ENCODE measurements at regions not wholly inside any gene's neighbourhood (a gene's known extent, or its start where the extent isn't known, plus 50 kb on each side); places are given as distances from the start of the nearest gene placed in this dataset.

DNA sequence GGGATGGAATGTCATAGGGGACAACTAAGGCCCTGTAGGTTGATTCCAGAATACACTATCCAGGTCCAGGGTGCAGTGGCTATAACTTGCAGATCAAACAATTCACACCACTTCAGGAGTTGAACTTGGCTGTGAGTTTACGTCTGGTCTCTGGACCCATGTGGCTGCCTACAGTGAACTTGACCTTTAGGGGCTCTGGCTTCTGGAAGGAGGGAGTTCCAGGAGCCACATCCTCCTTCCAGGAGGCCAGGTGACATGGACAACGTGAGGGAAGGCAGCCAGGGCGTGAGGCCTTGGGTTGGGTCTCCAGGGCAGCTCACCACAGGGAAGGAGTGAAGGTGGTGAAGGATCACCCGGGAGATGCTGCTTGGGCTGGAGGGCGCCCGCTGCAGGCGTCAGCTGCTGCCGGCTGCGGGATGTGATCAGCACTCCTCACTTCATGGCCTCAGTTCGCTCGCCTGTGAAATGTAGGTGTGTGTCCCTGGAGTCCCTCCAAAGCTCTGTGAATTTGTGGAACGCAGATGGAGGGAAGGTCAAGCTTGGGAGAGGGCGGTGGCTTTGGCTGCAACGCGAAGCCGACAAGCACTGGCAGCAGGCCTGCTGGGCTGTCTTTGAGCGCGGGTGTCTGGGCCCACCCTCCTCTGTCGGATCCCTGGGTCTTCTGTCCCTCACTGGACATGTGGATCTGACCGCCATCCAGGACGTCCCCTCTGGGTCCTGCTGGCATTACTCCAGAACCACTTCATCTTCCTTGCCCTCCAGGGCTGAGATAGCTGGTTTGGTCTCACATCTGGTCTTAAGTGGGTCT, 146.5 kb downstream of the GLI2 start:
- DNase-seq (ENCODE audit: low spot score) = no peak

GRCh38 chr2:120883607-120884440, 148.2 kb downstream of the GLI2 start:
- no peak for DNase-seq (ENCODE audit: low spot score)

DNA sequence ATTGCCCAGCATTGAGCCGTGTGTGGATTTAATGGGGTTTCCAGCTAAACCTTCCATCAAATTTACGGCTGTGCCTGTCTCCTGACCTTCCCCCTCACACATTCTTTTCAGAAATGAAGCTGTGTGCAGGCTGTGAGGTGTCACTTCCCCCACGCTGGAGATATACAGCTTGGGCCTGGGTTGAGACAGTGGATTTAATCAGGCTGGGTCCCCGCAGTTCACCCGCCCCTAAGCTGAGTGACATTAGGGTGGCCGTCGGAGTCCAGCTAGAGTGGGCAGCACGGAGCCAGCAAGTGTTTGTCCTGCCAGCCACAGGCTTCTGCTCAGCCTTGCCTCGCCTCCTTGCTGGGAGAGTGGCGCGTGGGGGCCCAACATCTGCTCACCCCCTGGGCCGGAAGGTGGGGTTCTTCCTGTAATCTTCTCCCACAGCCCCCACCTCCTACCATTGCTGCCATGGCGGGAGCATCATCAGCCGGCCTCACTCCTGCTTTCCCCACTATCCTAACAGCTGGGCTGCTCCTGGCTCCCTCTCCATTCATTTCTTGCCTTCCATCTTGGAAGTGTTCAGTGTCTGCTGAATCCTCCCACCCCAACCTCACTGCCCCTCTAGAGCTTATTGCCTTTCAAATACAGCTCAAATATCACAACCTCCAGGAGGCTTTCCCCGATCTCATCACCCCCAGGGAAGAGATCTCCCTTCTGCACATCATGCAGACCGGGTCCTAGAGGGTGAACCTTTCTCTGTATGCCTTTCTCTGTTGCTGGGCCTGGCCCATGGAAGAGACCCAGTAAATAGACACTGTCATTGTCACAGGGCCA, 149.0 kb downstream of the GLI2 start:
- DNase-seq (ENCODE audit: low spot score) = no peak

GRCh38 chr2:120885321-120885720, 149.7 kb downstream of the GLI2 start:
- DNase-seq (ENCODE audit: low spot score) = no peak

DNA sequence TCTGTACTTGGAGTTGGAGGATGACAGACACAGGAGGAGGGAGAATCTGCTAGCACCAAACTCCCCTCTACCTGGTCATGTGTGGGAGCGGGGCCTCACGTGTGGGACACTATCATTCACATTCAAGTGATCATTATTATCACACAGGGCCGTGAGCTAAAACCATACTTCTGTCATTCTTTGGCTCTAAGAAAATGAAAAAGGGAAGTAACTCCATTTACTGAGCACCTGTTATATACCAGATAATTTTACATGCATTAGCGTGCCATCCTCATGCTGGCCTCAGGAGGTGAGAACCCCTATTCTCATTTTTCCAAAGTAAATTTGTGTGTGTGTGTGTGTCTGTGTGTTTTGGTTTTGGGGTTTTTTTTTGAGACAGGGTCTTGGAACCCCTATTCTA, 150.1 kb downstream of the GLI2 start:
- DNase-seq (ENCODE audit: low spot score) = no peak

DNA sequence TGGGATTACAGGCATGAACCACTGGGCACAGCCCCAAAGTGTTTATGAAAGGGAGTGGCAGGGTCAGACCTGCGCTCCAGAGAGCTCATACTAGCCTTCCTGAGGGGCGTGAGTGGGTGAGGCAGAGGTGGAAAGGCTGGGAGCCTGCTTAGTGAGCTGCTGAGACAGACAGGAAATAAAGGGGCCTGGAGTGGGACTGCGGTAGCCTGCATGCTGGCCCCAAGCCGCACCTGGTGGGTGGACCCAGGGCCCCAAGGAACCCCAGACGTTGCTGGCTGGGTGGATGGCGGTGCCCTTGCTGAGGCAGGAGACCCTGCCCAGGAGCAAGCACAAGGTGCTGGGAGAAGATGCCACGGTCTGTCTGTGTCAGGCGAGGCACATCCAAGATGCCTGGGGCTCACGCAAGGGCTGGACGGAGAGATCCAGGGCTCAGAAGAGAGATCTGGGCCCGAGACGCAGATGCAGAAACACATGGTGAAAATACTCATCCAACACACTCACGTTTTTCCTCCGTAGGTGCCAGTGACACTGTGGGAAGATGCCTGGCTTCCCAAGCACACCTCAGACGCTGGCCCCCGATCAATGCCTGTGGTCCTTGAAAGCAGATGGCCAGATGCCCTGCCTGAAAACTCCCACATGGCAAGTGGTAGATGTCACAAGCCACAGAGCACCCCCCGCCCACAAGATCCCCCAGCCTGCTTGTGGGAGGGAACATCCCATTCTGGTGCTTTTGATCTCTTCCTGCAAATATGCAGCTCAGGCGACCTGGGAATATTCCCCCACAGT, 151.1 kb downstream of the GLI2 start:
- DNase-seq (ENCODE audit: low spot score) = no peak

DNA sequence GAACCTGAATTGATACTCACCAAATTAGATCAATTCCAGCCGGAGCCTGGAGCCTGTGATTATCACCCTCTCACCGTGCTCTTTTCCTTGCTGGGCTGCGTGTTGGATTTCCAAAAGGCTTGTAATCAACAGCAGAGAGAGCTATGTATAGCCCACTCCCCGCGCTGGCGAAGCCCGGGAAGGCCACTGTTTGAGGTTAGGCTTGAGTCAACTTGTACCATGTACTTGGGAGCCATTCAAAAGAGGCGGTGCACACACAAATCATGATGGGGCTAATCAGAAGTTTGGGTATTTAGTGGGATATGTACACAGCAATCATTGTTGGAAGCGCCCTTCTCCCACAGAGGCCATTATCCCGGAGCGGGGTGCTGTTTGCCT, 151.6 kb downstream of the GLI2 start:
- DNase-seq (ENCODE audit: low spot score) = no peak

DNA sequence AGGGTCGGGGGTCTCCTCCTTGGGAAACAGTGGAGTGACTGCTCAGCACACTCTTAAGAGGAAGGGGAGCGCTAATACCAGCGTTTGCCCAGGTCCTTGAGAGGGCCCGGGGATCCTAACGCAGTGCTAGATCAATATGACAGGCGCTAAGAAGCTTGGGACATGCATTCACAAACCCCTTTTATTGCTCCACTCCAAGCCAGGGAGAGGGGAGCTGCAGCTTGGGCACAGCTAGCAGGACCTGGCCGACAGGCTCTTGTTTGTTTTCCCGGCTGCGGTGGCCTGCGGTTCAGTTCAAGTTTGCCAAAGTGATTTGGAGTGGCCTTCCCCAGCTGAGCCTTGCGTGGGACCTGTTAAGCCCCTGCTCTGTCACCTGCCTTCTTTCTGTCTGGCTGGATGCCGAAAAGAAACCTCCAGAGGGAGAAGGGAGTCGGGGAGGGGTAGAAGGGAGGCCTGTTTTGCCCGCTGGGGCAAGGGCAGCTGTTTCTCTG, 152.1 kb downstream of the GLI2 start:
- DNase-seq (ENCODE audit: low spot score) = no peak

GRCh38 chr2:120888851-120889250, 153.2 kb downstream of the GLI2 start:
- DNase-seq (ENCODE audit: low spot score) = no peak

DNA sequence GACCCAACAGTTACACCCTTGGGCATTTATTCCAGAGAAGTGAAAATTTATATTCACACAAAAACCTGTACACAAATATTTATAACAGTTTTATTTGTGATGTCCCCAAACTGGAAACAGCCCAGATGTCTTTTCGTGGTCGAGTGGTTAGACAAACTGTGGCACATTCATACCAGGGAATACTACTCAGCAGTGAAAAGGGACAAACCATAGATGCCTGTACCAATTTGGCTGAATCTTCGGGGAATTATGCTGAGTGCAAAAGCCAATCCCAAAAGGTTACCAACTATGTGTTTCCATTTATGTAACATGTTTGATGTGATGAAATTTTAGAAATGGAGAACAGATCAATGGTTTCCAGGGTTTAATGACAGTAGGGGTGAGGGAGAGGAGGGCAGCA, 154.3 kb downstream of the GLI2 start:
- no peak for DNase-seq (ENCODE audit: low spot score)

GRCh38 chr2:120890566-120891360, 155.1 kb downstream of the GLI2 start:
- DNase-seq (ENCODE audit: low spot score) = no peak

DNA sequence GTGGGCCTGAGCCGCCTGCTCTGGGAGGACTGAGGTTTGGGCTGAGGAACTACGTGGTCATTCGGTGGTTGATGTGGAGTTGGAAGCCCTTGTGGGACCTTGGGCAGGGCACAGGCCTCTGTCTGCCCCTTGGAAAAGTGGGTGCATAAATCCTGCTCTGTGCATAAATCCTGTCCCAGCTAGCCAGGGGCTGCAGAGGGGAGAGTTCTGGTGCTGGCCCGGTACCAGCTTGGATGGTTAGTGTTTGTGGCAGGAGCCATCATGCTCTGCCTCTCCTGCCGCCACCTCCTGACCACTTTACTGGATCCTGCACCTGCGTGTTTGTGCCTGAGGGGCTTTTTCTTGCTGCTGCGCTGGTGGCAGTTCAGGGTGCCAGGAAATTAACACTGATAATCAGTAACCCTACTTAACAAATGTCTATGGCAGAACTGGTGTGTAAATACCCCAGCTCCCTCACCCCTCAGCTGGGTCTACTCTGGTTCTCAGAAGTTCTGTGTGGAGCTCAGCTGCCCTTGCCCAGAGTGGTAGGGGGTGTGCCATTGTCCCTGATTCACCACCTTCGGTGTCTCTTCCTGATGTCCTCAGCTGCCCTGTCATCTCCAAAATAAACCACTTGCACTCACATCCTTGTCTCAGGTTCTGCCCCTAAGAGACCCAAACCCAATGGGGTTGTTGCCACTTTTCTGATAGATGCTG, 156.8 kb downstream of the GLI2 start:
- DNase-seq (ENCODE audit: low spot score) = no peak

DNA sequence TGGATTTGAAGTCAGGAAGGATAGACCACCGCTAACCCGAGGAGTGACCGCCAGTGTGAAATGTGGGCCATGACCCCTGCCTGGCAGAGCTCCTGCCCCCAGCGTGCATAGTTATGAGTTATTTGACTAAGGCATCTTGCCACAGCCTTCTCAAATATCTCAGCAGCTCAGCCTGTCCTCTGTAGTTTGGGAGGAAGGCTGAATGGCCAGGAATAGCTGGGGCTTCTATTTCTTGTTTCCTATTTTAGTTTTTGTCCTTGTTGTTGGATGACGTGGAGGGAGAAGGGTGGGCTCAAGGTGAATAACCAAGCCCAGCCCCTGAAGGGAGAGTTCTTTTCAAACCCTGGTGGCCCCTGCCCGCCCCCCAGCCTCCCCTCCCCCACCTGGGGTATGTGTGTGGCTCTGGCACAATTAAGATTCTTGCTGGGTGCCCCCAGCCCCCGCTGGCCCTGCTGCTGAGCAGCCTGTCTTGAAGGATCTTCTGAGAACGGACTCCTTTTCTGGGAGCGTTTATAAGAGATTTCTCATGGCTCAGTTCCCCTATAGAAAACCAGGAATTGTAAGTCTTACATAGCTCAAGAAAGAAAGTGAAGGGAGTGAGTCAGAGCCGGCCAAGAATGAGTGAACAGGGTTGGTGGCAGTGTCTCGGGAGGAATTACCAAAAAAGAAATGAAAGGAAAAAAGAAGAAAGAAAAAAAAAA, 157.4 kb downstream of the GLI2 start:
- DNase-seq (ENCODE audit: low spot score) = no peak

DNA sequence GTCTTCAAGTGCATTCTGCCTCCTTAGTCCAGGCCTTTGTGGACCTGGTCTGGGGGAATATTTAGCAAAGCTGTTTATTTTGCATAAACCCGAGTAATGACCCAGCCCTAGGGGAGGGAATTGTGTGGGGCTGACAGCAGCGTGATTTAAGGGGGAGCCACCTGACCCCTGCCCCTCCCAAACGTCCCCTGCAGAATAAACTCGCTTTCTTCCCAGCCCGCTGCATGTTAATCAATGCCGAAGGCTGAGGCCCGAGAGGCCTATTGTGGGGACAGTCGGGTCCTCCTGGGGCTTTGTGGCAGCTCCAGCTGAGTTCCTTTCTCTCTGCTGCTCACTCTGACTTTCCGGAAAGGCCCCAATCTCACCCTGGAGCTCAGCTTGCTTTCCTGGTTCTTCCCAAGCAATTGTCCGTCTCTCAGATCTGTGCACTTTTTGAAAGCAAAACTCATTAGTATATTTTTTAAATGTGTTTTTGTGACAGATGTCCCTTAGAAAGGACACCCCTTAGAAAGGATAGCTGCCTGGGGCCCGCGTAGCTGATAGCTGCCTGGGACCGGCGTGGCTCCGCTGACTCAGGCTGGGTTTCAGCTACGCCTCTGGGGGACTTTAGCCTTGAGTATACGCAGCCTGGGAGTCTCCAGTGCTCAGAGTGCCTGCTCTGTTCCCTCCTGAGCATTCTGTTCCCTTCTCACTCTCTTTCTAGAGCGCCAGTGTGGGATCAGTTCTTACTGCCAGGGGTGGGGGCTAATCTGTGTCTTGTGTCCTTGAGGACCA, 158.3 kb downstream of the GLI2 start:
- no peak for DNase-seq (ENCODE audit: low spot score)

DNA sequence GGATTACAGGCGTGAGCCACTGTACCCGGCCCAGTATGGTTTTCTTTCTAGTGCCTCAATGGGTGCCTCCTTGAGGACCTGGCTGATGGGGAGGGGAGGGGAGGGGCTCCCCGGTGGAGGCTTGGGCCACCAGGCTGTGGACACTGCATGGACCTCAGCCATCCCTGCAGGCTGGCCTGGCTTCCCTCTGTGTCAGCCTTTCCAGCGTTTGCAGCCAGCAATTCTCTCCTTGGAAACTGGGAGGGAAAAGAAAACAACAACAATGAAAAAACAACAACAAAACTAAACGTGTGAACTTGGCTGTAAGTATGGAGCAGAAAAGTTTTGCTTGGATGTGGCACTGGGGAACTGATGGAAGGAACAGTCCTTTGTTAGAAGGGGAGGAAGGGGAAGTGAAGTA, 159.3 kb downstream of the GLI2 start:
- DNase-seq (ENCODE audit: low spot score) = no peak

DNA sequence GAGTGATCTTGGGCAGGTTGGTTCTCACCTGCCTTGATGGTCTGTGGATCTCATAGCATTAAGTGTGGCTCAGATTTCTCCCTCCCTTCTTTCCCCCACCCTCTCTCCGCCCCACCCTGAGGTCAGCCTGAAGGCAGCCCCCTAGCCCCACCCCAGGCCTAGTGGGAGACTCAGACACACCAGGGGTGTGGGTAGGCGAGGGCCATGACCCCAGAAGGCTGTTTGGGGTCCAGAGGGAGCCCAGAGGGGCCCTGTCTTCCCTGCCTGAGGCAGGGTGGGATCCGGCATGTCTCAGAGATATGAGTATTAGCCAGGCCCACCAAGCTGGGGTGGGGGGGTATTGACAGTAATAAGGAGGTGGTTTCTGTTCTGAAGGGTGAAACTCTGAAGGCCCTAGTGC, 160.5 kb downstream of the GLI2 start:
- DNase-seq (ENCODE audit: low spot score) = no peak

DNA sequence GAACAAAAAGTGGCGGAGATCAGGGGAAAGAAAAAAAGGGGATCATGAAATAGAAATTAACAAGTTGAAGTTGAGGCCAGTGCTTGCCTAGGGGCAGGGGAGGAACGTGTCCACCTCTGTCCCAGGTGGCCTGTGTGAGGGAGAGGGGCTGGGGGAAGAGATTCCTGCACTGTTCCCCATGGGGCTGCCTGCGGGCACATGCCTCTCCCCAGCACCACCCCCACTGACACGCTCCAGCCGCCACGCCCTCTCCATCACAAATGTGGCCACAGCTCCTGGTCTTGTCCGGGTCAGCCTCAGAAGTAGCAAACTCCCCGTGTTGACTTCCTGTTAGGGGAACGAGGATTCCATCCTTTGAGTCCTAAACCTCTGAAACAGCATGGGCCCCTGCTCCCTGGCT, 161.2 kb downstream of the GLI2 start:
- no peak for DNase-seq (ENCODE audit: low spot score)

GRCh38 chr2:120897399-120897798, 161.7 kb downstream of the GLI2 start:
- DNase-seq (ENCODE audit: low spot score) = no peak

DNA sequence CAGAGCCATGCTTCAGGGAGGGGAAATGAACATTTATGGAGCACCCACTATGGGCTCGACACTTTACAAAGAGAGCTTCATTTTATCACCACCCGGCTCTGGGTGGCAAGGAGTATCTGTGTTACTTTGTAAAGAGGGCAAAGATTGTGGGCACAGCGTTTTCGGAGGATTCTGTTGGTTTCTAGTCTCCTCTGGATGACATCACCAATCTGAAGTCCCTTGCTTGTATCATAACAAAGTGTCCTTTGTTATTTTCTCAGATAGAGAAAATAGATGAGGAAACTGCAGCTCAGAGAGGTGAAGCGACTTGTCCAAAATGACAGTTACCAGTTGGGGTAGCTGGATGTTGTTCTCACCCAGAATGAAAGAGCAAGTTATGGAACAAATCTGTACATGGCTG, 162.8 kb downstream of the GLI2 start:
- no peak for DNase-seq (ENCODE audit: low spot score)
